ENCODE measurements at regions not wholly inside any gene's neighbourhood (a gene's known extent, or its start where the extent isn't known, plus 50 kb on each side); places are given as distances from the start of the nearest gene placed in this dataset.
"Not testable (repeated sequence)": the region's sequence is repeated elsewhere in the genome, so short reads cannot be mapped to it uniquely, and the experiment has no call there.

DNA sequence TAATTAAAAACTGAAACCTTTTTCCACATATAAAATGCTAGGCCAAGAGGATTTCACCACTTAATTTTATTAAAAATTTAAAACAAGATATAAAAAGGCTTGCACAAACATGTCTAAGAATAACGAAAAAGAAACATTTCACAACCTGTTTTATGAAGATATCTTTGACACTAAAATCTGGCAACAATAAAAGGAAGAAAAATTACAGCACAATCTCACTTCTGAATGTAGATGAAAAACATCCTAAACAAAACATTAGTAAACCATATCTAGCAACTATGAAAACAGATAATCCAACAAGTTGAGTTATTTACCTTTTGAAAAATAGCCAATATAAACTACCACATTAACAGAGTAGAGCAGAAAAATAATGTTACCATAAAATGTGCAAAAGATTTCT lies 185.4 kb upstream of the MMADHC start:
- DNase-seq: no peak

DNA sequence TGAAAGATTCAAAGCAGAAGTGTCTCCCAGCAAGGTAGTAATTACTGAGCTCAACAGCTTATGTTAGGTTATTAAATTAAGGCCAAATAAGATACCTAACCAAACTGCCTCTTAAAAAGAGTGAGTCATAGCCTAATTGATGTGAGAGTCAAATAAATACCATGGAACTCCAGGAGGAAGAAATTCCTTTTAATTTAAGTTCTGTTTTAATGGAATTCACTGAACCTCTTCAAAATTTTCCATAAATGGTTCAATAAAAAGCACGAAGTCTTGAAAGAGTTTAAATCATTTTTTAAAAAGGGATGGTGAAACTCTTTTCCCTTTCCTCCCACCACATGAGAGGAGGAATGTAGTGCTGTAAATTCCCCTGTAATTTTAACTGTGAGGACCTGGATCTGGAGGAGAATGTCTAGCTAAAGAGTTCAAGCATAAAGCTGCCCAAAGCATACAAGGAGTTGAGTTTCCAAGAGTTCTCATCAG lies 180.8 kb upstream of the MMADHC start:
- DNase-seq: no peak

DNA sequence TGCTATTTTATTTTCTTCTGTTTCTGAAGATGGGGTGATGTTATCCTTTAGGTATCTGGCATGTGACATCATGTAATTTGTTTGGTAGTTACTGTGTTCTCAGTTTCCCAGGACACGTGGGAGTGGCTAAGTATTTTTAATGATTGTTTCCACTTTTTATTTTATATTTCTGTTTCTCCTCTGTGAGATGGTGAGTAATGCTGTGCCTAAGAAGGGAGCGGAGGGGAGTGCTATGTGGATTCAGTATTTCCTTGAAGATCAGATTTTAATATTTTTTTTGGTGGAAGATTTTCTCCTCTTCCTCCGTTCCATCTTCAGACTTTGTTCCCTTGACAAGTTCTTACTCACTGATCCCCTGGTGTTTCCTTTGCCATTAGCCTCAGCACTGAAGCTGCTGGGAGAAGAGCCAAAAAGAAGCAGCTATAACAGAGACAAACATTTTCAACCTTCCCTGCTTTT lies 180.0 kb upstream of the MMADHC start:
- DNase-seq: no peak

DNA sequence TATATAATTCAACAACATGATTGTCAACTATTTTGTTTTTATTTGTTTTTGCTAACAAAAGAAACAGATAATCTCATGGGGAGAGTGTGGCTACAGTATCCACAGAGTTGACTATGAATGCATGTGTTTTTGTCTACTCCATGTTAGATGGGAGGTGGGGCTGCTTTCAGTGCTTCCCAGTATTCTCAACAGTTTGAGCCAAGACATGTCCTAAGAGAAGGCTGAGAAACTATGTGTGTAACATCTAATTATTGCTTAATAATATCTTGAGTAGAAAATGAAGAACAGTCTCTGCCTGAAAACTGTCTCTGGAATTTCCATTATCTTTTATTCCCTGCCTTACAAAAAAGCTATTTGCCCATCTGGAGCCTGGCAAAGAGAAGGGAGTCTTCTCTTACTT lies 178.8 kb upstream of the MMADHC start:
- no peak for DNase-seq

DNA sequence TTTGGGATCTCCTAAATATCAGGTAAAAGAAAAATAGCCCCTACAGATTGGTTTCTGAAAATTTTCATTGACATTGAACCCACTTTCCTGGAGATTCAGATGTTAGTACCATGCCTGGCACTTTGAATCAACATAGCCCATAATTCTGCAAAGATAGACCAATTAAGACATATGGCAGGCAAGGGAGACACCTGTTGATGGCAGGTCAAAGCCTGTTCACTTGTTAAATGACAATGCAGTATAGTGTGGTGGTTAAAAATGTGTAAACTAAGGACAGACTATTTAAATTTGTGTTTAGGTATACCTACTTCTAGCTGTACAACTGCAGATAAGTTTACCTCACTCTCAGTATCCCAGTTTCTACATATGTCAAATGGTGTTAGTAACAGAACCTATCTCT lies 178.1 kb upstream of the MMADHC start:
- DNase-seq: no peak

DNA sequence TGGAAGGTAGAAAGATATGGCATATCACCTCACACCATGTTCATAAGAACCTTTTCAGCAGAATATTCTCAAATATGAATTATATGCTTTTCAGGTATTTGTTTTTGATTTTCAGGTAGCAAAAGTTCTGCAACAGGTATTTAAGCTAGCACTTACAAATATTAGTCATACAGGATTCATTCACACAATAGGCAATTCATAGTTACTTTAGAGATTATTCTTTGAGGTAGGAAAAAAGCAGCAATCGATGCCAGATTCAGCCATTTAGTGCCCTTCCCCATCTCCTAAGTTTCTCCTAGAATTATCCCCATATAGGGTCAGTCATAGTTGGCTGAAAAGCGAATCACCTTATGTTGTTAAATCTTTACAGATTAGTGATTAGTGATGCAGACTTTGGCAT lies 177.4 kb upstream of the MMADHC start:
- no peak for DNase-seq

DNA sequence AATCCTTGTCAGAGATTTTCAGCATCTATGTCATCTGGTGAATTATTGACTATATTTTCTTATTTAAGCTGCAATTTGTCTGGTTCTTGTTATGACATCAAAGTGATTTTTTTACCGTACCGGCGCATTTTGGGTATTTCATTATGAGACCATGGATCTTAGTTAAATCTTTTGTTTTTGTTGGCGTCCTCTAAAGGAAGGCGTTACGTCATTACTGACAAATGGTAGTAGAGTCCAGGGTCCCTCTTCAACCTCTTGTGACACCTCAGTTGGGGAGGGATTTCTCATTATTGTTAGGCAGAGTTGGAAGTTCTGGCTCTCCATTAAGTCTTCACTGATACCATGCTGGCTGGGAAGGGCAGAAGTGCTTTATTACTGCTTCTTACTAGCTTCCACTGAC lies 175.8 kb upstream of the MMADHC start:
- no peak for DNase-seq

DNA sequence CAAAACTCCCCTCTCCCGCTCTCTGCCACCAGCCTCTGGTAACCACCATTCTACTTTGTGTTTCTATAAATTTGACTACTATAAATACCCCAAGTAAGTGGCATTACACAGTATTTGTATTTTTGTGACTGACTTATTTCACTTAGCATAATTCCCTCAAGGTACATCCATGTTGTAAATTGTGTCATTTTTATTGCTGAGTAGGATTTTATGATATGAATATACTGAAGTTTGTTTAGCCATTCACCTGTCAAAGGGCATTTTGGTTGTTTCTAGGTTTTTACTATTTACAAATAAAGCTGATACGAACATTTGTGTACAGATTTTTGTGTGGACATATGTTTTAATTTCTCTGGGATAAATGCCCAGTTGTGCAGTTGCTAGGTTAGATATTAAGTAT lies 174.0 kb upstream of the MMADHC start:
- no peak for DNase-seq

DNA sequence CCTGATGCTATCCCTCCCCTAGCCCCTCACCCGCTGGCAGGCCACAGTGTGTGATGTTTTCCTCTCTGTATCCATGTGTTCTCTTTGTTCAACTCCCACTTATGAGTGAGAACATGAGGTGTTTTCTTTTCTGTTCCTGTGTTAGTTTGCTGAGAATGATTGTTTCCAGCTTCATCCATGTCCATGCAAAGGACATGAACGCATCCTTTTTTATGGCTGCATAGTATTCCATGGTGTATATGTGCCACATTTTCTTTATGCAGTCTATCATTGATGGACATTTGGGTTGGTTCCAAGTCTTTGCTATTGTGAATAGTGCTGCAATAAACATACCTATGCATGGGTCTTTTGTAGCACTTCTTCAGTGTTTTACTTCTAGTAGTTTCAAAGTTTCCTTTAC lies 171.8 kb upstream of the MMADHC start:
- DNase-seq: not testable (repeated sequence)

DNA sequence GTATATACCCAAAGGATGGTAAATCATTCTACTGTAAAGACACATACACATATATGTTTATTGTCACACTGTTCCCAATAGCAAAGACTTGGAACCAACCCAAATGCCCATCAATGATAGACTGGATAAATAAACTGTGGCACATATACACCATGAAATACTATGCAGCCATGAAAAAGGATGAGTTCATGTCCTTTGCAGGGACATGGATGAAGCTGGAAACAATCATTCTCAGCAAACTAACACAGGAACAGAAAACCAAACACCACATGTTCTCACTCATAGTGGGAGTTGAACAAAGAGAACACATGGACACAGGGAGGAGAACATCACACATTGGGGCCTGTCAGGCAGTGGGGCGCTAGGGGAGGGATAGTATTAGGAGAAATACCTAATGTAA lies 167.1 kb upstream of the MMADHC start:
- DNase-seq: not testable (repeated sequence)

DNA sequence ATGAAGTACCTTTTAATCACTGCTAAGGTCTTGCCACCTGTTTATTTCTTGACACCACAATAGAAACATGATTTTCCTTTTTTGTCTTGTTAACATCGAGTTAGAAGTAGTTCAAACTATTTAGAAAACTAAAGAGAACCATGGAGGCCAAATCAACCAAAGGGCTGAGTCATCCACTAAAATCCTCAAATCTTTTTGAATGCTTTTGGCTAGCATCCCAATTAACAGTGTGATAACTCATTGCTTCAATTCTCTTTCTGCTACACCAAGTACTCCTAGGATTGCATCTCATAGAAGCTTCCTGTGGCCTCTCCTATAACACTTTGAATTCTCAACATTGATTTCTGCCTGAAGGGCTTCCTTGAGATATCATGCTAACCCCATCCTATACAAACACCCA lies 159.9 kb upstream of the MMADHC start:
- DNase-seq: no peak

DNA sequence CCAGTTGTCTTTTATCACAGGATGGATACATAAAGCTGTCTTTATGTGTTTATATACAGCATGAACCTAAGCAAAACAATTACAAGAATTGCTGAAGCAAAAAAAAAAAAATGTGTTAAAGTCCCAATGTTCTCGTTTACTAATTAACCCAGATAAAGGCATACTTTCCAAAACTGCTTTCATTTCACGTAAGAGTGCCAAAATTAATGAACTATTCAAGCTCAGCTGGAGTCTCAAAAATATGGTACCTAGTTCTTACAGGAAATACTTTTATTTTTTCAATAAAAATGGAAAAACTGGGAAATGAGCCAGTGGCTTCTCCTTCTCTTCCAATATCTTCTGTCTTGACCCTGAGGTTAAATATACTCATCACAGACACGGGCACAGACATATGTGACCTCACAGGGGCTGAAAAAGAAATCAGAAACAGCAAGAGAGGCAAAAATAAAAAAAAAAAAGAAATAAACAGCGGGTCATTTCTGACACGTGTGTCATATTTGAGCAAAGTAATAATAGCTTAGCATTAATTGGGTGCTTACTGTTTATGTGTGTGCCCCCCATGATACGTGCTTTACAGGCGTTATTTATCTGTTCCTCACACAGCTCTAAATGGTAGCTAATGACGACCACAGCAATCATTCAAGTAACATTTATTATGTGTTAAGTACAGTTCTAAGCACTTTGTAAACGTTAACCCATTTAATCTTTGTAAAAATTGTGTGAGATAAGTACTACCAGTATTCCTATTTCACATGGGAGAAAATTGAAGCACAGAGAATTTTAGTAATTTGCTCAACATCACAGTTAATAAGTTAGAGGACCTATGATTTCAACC lies 158.0 kb upstream of the MMADHC start:
- no peak for DNase-seq

DNA sequence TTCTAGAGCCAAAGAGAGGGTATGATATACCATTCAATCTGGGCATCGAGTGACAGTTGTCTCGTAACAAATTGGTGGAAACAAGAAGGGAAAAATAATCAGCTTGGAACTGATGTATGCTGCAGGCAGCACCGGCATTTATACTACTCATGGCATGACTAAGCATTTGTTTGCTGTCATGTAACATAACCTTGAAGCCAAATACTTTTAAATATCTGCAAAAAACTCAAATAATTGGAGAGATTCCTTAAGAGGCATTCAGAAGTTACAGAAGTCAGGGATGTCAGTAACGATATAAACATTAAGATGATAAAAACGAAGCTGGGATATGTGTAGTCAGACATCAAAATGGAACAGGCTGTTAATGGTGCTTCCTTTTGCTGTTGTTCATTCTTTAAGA lies 157.3 kb upstream of the MMADHC start:
- DNase-seq: no peak

DNA sequence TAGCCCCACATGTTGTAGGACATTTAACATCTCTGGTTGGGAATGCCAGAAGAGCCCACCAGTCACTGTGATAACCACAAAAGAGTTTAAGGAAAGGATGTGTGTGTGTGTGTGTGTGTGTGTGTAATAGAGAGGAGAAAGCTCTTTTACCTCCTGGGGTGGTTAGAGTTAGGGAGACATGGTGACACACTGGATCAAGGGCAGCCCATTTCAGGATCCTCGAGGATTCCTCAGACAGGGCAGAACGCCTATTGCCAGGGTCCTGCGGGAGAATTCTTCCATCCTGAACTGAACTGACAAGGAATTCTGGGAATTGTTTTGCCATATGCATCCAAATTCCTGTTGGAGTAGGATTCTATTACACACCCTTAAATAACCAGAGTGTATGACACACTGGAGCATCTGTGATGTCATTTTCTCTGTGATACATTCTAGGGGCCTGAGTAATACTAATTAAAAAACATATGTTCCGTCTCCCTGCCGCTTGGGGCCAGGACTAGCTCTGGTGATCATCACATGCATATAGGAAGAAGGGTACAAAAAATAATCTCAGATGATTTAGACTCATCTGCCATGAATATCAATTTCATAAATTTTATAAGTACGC lies 156.4 kb upstream of the MMADHC start:
- DNase-seq: no peak

DNA sequence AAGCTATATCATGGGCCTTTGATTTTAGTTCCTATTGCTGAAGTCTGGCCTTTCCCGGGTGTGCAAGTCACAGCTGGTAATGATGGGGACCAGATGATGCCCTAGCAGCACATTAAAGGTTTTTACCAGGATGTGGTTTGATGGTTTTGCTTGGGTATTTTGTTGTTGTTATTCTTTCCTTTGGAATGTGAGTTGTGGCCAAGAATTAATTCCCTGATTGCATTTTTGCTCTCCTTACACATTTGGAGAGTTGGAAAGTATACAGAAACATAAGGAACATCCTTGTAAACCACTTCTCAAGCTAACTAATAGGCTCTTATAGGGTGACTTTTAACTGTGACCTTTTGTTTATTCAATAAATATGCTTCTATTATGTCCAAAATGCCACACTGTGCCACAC lies 154.1 kb upstream of the MMADHC start:
- DNase-seq: no peak

DNA sequence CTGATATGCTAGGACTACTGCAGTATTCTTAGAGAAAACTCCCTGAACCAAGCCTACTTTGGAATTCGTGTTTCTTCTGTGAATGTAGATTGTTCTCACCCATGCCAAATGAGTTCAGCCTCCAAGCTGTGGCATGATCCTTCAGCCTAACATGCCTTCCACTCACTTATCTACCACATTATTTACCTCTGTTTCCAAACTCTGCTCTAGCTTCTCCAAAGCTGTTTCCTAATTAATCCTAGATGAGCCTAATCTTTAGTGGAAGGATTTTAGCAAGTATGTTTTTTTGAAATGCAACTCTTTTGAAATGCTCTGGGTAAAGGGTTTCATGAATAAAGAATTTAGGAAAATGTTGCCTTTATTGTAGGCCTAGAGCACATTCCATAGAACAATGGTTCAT lies 152.9 kb upstream of the MMADHC start:
- DNase-seq: no peak

DNA sequence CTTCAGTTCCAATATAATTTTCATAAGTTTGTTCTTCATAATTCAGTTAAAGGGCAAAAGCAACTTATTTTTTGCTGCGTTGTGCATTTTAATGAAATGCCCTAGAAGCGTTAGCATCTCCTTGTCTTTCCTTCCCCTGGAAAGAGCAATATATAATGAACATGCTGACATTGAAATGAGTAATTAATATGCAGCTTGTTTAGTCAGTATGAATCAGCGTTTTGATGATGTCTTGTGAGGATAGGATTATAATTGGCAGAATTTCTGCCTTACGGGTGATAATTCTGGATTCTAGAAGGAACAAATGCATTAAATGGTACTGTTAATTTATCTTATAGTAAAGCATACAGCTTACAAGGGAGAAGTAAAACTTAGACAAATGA lies 152.3 kb upstream of the MMADHC start:
- DNase-seq: no peak

DNA sequence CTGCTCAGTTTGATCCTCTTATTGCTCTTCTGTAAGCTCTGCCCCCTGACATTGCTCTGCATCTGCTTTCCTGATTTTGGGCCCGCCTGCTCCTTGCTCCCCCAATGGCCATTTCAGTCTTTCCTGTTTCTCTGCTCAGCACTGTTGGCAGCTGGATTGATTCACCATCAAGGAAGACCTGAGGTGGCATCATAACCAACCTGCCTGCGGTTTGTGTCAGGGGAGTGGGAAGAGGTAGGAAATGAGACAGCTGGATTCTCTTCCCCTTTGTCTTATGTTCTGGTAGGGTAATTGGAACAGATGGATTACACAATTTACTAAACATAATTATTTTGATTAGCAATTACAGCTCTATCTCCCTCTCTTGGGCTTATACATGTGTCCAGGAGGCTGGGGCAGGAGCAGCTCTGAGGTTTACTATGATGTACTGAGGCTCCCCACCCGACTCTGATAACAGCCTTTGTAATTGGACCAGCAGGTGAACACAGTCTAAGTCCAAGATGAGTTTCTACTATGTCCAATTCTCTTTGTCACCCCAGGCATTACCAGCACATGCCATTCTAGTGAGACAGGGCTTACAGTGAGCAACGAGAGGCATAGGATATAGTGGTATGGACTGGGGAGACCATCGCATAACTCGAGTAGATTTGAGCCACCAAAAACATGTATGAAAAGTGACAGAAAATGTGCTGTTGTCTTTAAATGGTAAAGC lies 151.8 kb upstream of the MMADHC start:
- no peak for DNase-seq

DNA sequence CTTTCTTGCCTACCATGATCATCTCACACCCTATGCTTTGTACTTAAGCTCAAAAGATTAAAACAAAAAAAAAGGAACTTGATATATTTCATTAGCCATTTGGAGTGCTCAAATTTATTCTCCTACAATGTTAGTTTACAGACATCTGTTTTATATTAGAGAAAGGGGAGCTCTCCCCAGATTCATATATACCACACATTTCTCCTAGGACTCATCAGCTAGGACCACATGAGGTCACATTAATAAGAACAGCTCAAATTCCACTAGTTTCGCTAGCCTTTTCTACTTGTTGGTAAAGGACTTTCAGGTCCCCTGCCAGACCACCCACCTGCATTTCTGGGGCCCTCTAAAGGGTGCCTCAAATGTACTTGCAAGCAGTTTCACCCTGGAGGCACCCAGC lies 151.2 kb upstream of the MMADHC start:
- no peak for DNase-seq

DNA sequence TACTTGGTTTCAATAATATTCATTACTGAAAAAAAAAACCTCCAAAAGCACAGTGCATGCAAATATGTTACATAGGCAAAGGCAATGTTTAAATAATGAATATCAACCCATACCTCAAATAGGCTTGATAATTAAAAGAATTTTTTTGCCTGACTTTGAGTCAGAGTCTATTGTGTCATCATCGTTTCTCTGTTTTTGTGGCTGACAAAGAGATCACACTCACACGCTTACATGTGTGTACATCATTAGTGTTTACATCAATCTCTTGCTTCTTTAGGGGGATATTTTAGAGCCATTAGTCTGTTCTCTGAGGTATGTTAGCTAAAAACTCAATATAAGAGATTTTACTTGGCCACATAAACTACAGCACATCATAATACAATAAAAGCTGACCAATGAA lies 150.3 kb upstream of the MMADHC start:
- no peak for DNase-seq

DNA sequence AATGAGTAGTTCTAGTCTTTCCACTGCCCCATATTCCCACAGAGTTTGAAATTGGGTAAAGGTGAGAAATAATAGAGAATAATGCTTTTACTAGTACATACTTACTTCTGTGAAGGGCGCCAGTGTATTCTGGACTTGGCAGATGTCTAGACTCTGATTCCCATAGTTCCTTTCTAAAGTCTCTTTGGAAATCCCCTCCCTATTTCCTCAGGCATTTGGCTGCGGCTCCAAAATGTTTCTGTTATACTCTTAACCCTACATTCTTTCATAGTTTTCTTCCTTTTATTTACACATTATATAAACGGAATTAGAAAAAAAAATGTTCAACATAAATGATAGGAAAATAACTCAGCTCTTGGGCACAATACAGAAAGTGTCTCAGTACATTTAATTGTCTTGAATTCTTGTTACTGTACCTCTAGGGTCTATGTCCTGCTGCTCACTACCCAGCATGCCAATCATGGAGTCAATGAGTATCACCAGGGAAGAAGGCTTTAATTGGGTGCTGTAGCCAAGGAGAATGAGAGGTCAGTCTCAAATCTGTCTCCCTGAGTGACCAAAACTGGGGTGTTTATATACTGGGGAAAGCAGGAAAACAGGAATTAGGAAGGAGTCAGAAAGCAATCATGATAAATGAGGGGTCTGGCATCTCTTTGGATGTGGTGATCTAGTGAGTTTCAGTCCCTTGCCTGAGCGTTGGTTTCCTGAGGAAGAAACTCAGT lies 147.8 kb upstream of the MMADHC start:
- no peak for DNase-seq

DNA sequence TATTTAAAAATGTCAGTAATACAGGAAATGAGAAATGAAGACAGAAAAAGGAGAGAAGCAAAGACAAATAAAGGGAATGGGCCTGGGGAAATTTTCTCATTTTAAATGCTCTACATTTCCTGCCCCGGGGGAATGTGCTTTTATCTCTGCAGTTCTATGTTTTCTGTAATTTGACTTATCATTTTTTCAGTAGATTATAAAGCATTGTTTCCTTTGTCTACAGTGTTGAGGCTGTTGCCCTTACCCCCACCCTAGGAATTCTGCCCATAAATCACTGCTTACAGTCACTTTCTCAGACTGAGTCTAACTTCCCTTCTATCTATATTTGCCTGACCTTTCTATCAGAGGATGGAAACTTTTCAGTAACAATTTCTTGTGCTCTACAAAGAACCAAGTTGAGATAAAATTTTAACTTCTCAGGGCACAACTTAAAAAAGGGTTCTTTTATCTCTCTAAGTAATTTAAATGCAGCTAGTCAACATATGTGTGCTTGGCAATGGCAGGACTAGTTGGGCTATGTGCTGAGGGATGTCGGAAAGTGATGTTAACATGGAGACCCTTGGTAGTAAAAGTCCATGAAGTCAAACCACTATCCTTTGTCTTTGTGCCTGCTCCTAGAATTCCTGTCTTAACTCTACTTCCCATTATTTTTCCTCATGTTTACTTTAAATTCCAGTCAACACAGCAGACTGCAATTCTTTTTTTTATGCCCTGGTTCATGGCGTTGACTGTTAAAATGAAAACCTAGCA lies 146.5 kb upstream of the MMADHC start:
- no peak for DNase-seq

Measured in MV-4-11 (cell line).